ENCODE measurements at regions not wholly inside any gene's neighbourhood (a gene's known extent, or its start where the extent isn't known, plus 50 kb on each side); places are given as distances from the start of the nearest gene placed in this dataset.

- Histone ChIP-seq H3K36me3 (no peaks in the 10 kb centered on the region), H3K4me1 (no peaks in the 10 kb centered on the region), H3K27me3 (no peaks in the 10 kb centered on the region), H3K4me3 (no peak overlapping the region), H3K9me3 (no peaks in the 10 kb centered on the region), H3K27ac (no peak overlapping the region)
- no peak for DNase-seq
- TF ChIP-seq CTCF (IDR thresholded peaks at IDR 0.05) = no peak
- no peak for TF ChIP-seq POLR2A (IDR thresholded peaks at IDR 0.05)
- 16% methylated on average over 3 of the region's 3 CpGs for WGBS (ENCODE audit: insufficient coverage, low coverage, low lambda C conversion rate, missing lambda C conversion rate)
- intact Hi-C loops (cut with DNase I) = no loop called here
- ATAC-seq = peak; percentile 27 to 66 (median 48)
Measured at GRCh38 chr4:14857475-14857874, 144.8 kb upstream of the CPEB2 start.

GRCh38 chr4:14857981-14858380 is 144.3 kb upstream of the CPEB2 start:
- Histone ChIP-seq H3K9me3 (no peaks in the 10 kb centered on the region), H3K27ac (no peak overlapping the region), H3K36me3 (no peaks in the 10 kb centered on the region), H3K4me3 (no peak overlapping the region), H3K27me3 (no peaks in the 10 kb centered on the region), H3K4me1 (no peaks in the 10 kb centered on the region)
- no peak for TF ChIP-seq POLR2A (IDR thresholded peaks at IDR 0.05)
- TF ChIP-seq CTCF (IDR thresholded peaks at IDR 0.05) = no peak
- intact Hi-C loops (cut with DNase I) = no loop called here
- WGBS (ENCODE audit: insufficient coverage, low coverage, low lambda C conversion rate, missing lambda C conversion rate) = 78% methylated on average over 3 of the region's 3 CpGs
- DNase-seq (no peak), ATAC-seq (no peak)

- ATAC-seq (no peak), DNase-seq (no peak)
- WGBS (ENCODE audit: insufficient coverage, low coverage, low lambda C conversion rate, missing lambda C conversion rate) = 58% methylated on average over 9 of the region's 33 CpGs
- Histone ChIP-seq H3K36me3 (no peaks in the 10 kb centered on the region), H3K27ac (no peak overlapping the region), H3K4me3 (no peak overlapping the region), H3K27me3 (no peaks in the 10 kb centered on the region), H3K9me3 (no peaks in the 10 kb centered on the region), H3K4me1 (peaks cover 0 to 25% (median 5%) of the 10 kb centered on the region in 4 donors)
- intact Hi-C loops (cut with DNase I) = no loop called here
- TF ChIP-seq POLR2A (IDR thresholded peaks at IDR 0.05) = no peak
- no peak for TF ChIP-seq CTCF (IDR thresholded peaks at IDR 0.05)
Measured at GRCh38 chr4:14862891-14863290, 139.4 kb upstream of the CPEB2 start.

GRCh38 chr4:14863418-14864364 is 138.6 kb upstream of the CPEB2 start:
- Histone ChIP-seq H3K9me3 (no peaks in the 10 kb centered on the region), H3K27me3 (no peaks in the 10 kb centered on the region), H3K4me3 (no peak overlapping the region), H3K4me1 (peaks cover 0 to 33% (median 5%) of the 10 kb centered on the region in 4 donors), H3K36me3 (no peaks in the 10 kb centered on the region), H3K27ac (no peak overlapping the region)
- TF ChIP-seq POLR2A (IDR thresholded peaks at IDR 0.05) = no peak
- TF ChIP-seq CTCF (IDR thresholded peaks at IDR 0.05) = no peak
- 87% methylated on average over 16 of the region's 16 CpGs for WGBS (ENCODE audit: insufficient coverage, low coverage, low lambda C conversion rate, missing lambda C conversion rate)
- ATAC-seq = no peak
- intact Hi-C loops (cut with DNase I) = no loop called here
- no peak for DNase-seq
